CD4-positive, alpha-beta T cell (primary cell): ENCODE measurements at regions not wholly inside any gene's neighbourhood (a gene's known extent, or its start where the extent isn't known, plus 50 kb on each side); places are given as distances from the start of the nearest gene placed in this dataset.

Experiments used
- ATAC-seq: fragments of 200-7000 bp; cut with Tn5 transposase; one replicate; pipeline ENCODE4 v1.10.0; 2022; ENCODE audit warnings: mild to moderate bottlenecking; ENCODE audit not compliant: poor library complexity
- CTCF ChIA-PET: fragments of 350-600 bp; sonication (Branson Sonifier 250); formaldehyde crosslinking; loops from one replicate; lab custom pipeline; 2021; ENCODE audit warnings: antibody characterized with exemption, inconsistent platforms; lab: Charles Lee
- POLR2A ChIA-PET: fragments of 350-600 bp; sonication (Branson Sonifier 250); formaldehyde crosslinking; loops from one replicate; lab custom pipeline; 2021; ENCODE audit warnings: antibody characterized with exemption, inconsistent platforms; lab: Charles Lee
- DNase-seq, 14 experiments: peaks; one replicate each; pipeline ENCODE4 v3.0.0-alpha.2; 2013 to 2020; ENCODE audit warnings: mixed read lengths in 2 of 14
- H3K27ac ChIP-seq, 2 donors: one replicate each; pipeline versions ENCODE4 v1.5.1 to v1.7.0; 2013; ENCODE audit warnings: low read length in 2 of 2, low read depth in 1 of 2, mild to moderate bottlenecking in 1 of 2
- H3K27me3 ChIP-seq, 2 experiments: 1 replicate in 1 of 2; 2 replicates in 1 of 2; pipeline versions ENCODE4 v1.6.1 to v1.7.0; 2013; ENCODE audit warnings: low read length in 2 of 2, control low read depth in 1 of 2, mild to moderate bottlenecking in 1 of 2, moderate library complexity in 1 of 2; ENCODE audit not compliant: insufficient read depth in 2 of 2, control insufficient read depth in 1 of 2
- H3K36me3 ChIP-seq: one replicate; pipeline ENCODE4 v1.6.1; 2013; ENCODE audit warnings: low read length, control low read depth; ENCODE audit not compliant: insufficient read depth
- H3K4me1 ChIP-seq: one replicate; pipeline ENCODE4 v1.6.1; 2013; ENCODE audit warnings: low read length, control low read depth; ENCODE audit not compliant: insufficient read depth
- H3K4me3 ChIP-seq: one replicate; pipeline ENCODE4 v1.5.1; 2013; ENCODE audit warnings: mild to moderate bottlenecking, low read length, moderate library complexity
- H3K9me3 ChIP-seq, 2 experiments: 1 replicate in 1 of 2; 2 replicates in 1 of 2; pipeline versions ENCODE4 v1.6.1 to v1.7.0; 2013; ENCODE audit warnings: low read length in 2 of 2, mild to moderate bottlenecking in 2 of 2, control low read depth in 1 of 2, moderate library complexity in 1 of 2; ENCODE audit not compliant: control insufficient read depth in 1 of 2, insufficient read depth in 1 of 2
- H3K27ac Mint-ChIP-seq: one replicate; pipeline ENCODE4 v1.8.0; 2020; ENCODE audit warnings: mixed read lengths
- H3K27me3 Mint-ChIP-seq: one replicate; pipeline ENCODE4 v1.8.0; 2021; ENCODE audit warnings: mixed read lengths
- H3K36me3 Mint-ChIP-seq: one replicate; pipeline ENCODE4 v1.8.0; 2021; ENCODE audit warnings: low read depth, mixed read lengths
- H3K4me1 Mint-ChIP-seq: one replicate; pipeline ENCODE4 v1.8.0; 2021; ENCODE audit warnings: low read depth, mixed read lengths
- H3K4me3 Mint-ChIP-seq: one replicate; pipeline ENCODE4 v1.8.0; 2020; ENCODE audit warnings: mild to moderate bottlenecking, mixed read lengths
- H3K9me3 Mint-ChIP-seq: one replicate; pipeline ENCODE4 v1.8.0; 2020; ENCODE audit warnings: mixed read lengths
- CTCF ChIP-seq: fragments of 200-600 bp; IDR thresholded peaks from one replicate; pipeline ENCODE4 v1.8.0; 2022; ENCODE audit warnings: antibody characterized with exemption, mild to moderate bottlenecking
- intact Hi-C, 2 experiments: fragments of 100-400 bp; cut with DNase I in 1 of 2; cut with micrococcal nuclease in 1 of 2; formaldehyde crosslinking; loops; one replicate each; pipeline versions ENCODE4 v1.15.1 to v1.9.0; 2023 to 2025; cut with DNase I, micrococcal nuclease

GRCh38 chr6:140041571-140042332 lies 667.3 kb upstream of the CITED2 start:
- H3K4me3 Mint-ChIP-seq = no peak overlapping the region
- H3K36me3 ChIP-seq = no peaks in the 10 kb centered on the region
- no peaks in the 10 kb centered on the region for H3K9me3 ChIP-seq
- H3K36me3 Mint-ChIP-seq = no peaks in the 10 kb centered on the region
- ATAC-seq = no peak
- ChIA-PET POLR2A (no interaction called here), CTCF (no interaction called here)
- H3K27me3 Mint-ChIP-seq = no peaks in the 10 kb centered on the region
- no peak overlapping the region for H3K27ac ChIP-seq
- intact Hi-C loops = no loop called here
- no peaks in the 10 kb centered on the region for H3K4me1 ChIP-seq
- no peaks in the 10 kb centered on the region for H3K27me3 ChIP-seq
- H3K4me1 Mint-ChIP-seq = no peaks in the 10 kb centered on the region
- H3K4me3 ChIP-seq = no peak overlapping the region
- no peaks in the 10 kb centered on the region for H3K9me3 Mint-ChIP-seq
- no peak for DNase-seq
- TF ChIP-seq CTCF = no peak
- no peak overlapping the region for H3K27ac Mint-ChIP-seq

- DNase-seq (no peak), ATAC-seq (no peak)
- no peak overlapping the region for H3K27ac Mint-ChIP-seq
- no peaks in the 10 kb centered on the region for H3K9me3 Mint-ChIP-seq
- no peaks in the 10 kb centered on the region for H3K27me3 Mint-ChIP-seq
- Histone ChIP-seq H3K4me1 (no peaks in the 10 kb centered on the region), H3K36me3 (no peaks in the 10 kb centered on the region), H3K27me3 (no peaks in the 10 kb centered on the region), H3K9me3 (no peaks in the 10 kb centered on the region), H3K27ac (no peak overlapping the region), H3K4me3 (no peak overlapping the region)
- no peak for TF ChIP-seq CTCF
- ChIA-PET CTCF (no interaction called here), POLR2A (no interaction called here)
- intact Hi-C loops = no loop called here
- H3K4me3 Mint-ChIP-seq = no peak overlapping the region
- no peaks in the 10 kb centered on the region for H3K4me1 Mint-ChIP-seq
- H3K36me3 Mint-ChIP-seq = no peaks in the 10 kb centered on the region
These were observed 666.6 kb upstream of the CITED2 start for GRCh38 chr6:140041056-140041455.

GRCh38 chr6:140040396-140040795 lies 665.9 kb upstream of the CITED2 start:
- intact Hi-C loops = no loop called here
- no peak overlapping the region for H3K4me3 Mint-ChIP-seq
- H3K9me3 Mint-ChIP-seq = no peaks in the 10 kb centered on the region
- H3K27ac Mint-ChIP-seq = no peak overlapping the region
- ChIA-PET CTCF (no interaction called here), POLR2A (no interaction called here)
- no peaks in the 10 kb centered on the region for H3K36me3 ChIP-seq
- no peaks in the 10 kb centered on the region for H3K9me3 ChIP-seq
- no peak overlapping the region for H3K27ac ChIP-seq
- peak in 1 of 14 experiments; percentile 16 for DNase-seq
- H3K4me3 ChIP-seq = no peak overlapping the region
- TF ChIP-seq CTCF = no peak
- no peaks in the 10 kb centered on the region for H3K27me3 Mint-ChIP-seq
- H3K27me3 ChIP-seq = no peaks in the 10 kb centered on the region
- no peaks in the 10 kb centered on the region for H3K4me1 Mint-ChIP-seq
- H3K36me3 Mint-ChIP-seq = no peaks in the 10 kb centered on the region
- no peaks in the 10 kb centered on the region for H3K4me1 ChIP-seq
- no peak for ATAC-seq
